ENCODE measurements at regions not wholly inside any gene's neighbourhood (a gene's known extent, or its start where the extent isn't known, plus 50 kb on each side); places are given as distances from the start of the nearest gene placed in this dataset.
"Not testable (repeated sequence)": the region's sequence is repeated elsewhere in the genome, so short reads cannot be mapped to it uniquely, and the experiment has no call there.

DNA sequence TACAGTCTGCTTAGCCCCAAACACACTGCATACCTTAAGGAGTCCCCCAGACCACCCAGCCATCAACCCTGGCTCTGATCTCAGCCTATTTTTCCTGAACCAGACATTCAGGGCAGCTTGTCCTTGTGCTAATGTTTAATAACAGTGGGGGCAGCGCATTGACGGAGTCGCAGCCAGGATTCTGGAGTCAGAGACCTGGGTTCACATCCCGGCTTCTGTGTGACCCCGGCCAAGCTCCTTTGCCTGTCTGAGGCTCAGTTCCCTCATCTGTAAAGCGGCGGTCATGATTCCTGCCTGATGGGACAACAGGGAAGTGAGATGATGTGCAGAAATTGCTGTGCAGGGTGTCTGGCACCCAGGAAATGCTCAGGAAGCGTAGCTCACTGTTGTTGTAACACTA is 63.1 kb downstream of the MATN1 start:
- TF ChIP-seq, protein P1, sequence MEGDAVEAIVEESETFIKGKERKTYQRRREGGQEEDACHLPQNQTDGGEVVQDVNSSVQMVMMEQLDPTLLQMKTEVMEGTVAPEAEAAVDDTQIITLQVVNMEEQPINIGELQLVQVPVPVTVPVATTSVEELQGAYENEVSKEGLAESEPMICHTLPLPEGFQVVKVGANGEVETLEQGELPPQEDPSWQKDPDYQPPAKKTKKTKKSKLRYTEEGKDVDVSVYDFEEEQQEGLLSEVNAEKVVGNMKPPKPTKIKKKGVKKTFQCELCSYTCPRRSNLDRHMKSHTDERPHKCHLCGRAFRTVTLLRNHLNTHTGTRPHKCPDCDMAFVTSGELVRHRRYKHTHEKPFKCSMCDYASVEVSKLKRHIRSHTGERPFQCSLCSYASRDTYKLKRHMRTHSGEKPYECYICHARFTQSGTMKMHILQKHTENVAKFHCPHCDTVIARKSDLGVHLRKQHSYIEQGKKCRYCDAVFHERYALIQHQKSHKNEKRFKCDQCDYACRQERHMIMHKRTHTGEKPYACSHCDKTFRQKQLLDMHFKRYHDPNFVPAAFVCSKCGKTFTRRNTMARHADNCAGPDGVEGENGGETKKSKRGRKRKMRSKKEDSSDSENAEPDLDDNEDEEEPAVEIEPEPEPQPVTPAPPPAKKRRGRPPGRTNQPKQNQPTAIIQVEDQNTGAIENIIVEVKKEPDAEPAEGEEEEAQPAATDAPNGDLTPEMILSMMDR (IDR thresholded peaks at IDR 0.05) = no peak
- Mint-ChIP-seq H3K4me3 (ENCODE audit: unreplicated experiment) (no peak overlapping the region), H3K36me3 (ENCODE audit: low read depth) (no peaks in the 10 kb centered on the region), H3K27me3 (ENCODE audit: low read depth) (peaks cover 29% of the 10 kb centered on the region), H3K9me3 (ENCODE audit: low read depth) (no peaks in the 10 kb centered on the region), H3K27ac (ENCODE audit: unreplicated experiment) (no peak overlapping the region), H3K4me1 (ENCODE audit: low read depth) (no peaks in the 10 kb centered on the region)
- DNase-seq (ENCODE audit: low spot score) = peak; percentile 59

DNA sequence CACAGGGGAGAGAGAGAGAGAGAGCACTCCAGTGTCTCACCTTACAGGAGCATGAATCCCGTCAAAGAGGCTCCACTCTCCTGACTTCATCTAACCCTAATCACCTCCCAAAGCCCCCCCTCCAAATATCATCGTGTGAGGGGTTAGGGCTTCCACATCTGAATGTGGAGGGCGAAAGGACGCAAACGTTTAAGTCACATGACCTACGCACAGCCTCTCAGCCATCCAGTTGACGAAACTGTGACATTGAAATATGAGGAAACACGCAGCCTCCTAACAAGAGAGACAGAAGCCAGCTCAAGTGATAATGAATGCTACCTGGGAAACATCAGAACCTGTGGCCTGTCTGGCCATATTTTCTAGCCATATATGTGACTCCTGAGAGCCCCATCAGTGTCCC is 63.7 kb downstream of the MATN1 start:
- Mint-ChIP-seq H3K36me3 (ENCODE audit: low read depth) (no peaks in the 10 kb centered on the region), H3K4me3 (ENCODE audit: unreplicated experiment) (no peak overlapping the region), H3K27me3 (ENCODE audit: low read depth) (peaks cover 26% of the 10 kb centered on the region), H3K4me1 (ENCODE audit: low read depth) (no peaks in the 10 kb centered on the region), H3K27ac (ENCODE audit: unreplicated experiment) (no peak overlapping the region), H3K9me3 (ENCODE audit: low read depth) (no peaks in the 10 kb centered on the region)
- TF ChIP-seq, protein P1 (IDR thresholded peaks at IDR 0.05) = no peak
- DNase-seq (ENCODE audit: low spot score) = no peak

DNA sequence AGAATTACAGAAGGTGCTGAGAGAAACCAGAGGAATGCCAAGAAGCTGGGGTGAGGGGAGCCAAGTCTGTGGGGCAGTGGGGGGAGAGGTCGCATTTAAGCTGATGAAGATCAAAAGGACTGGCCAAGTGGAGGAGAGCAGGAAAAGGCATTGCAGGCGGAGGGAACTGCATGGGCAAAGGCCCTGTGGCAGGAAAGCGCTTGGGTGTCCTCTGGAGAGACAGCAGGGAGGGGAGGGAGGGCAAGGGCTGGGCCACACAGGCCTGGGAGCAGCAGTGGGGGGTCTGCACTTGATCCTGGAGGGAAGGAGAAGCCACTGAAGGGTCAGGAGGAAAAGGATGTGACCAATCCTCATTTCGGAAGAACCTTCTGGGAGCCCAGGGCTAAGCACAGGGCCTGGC is 65.0 kb downstream of the MATN1 start:
- H3K9me3 Mint-ChIP-seq (ENCODE audit: low read depth); H3K4me3 Mint-ChIP-seq (ENCODE audit: unreplicated experiment); H3K36me3 Mint-ChIP-seq (ENCODE audit: low read depth); H3K27ac Mint-ChIP-seq (ENCODE audit: unreplicated experiment); H3K4me1 Mint-ChIP-seq (ENCODE audit: low read depth): not testable (repeated sequence)
- DNase-seq (ENCODE audit: low spot score) = peak; percentile 12
- peaks cover 26% of the 10 kb centered on the region for H3K27me3 Mint-ChIP-seq (ENCODE audit: low read depth)

DNA sequence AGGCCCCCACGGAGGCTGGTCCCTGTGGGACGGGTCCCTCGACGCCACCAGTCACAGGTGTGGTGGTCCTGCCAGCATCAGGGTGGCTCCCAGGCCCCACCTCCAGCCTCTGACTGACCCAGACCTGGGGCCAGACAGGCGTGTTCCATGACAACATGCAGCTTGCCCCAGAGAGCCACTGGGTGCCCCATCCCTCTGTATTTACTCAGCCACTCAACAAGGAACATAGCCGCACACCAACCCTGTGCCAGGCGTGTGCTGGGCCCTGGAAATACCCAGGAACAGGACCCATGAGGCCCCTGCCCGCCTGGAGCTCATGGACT is 65.4 kb downstream of the MATN1 start:
- Mint-ChIP-seq H3K27me3 (ENCODE audit: low read depth) (peaks cover 24% of the 10 kb centered on the region), H3K4me3 (ENCODE audit: unreplicated experiment) (no peak overlapping the region), H3K9me3 (ENCODE audit: low read depth) (no peaks in the 10 kb centered on the region), H3K36me3 (ENCODE audit: low read depth) (no peaks in the 10 kb centered on the region), H3K27ac (ENCODE audit: unreplicated experiment) (no peak overlapping the region), H3K4me1 (ENCODE audit: low read depth) (no peaks in the 10 kb centered on the region)
- no peak for DNase-seq (ENCODE audit: low spot score)
- TF ChIP-seq, protein P1 (IDR thresholded peaks at IDR 0.05) = no peak

DNA sequence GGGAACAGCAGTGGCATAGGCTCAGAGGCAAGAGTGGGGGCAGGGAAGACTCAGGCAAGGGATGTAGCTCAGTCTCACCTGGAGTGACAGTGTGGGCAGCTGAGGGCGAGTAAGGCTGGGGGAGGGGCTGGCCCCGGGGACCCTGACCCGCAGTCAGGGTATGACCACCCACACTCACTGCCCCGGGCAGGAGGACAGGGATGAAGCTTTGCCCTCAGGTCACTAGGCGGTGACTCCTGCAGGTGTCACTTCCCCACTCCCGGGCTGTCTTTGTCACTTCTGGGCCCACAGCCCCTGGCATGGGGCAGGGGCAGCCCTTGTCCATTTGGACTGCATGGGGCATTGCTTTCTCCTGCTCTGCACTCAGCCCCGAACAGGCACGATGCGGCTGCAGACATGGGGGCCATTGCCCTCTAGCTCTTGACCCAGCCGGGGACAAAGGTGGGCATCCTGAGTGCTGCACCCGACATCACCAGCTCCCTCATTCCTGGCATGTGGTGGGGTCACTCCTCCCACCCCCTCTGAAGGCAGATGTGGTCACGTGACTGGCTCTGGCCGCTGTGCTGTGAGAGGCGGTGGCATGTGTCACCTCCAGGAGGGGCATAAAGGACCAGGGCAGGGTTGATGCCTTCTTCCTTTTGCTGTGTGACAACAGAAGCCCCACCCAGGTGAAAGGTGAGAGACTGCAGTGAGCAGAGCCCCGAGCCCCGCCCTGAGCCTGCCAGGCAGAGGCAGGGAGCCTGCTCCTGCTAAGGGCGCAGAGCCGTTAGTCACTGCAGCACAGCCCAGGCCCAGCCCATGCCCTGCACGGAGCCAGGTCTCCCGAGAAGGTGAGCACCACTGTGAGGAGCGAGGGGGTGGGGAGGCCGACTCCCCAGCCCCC is 66.0 kb downstream of the MATN1 start:
- peaks cover 22% of the 10 kb centered on the region for H3K27me3 Mint-ChIP-seq (ENCODE audit: low read depth)
- H3K4me3 Mint-ChIP-seq (ENCODE audit: unreplicated experiment) = no peak overlapping the region
- H3K4me1 Mint-ChIP-seq (ENCODE audit: low read depth) = no peaks in the 10 kb centered on the region
- H3K36me3 Mint-ChIP-seq (ENCODE audit: low read depth) = no peaks in the 10 kb centered on the region
- TF ChIP-seq, protein P1 (IDR thresholded peaks at IDR 0.05) = no peak
- DNase-seq (ENCODE audit: low spot score) = peak; percentile 83
- H3K27ac Mint-ChIP-seq (ENCODE audit: unreplicated experiment) = no peak overlapping the region
- H3K9me3 Mint-ChIP-seq (ENCODE audit: low read depth) = no peaks in the 10 kb centered on the region
